Effector memory CD8-positive, alpha-beta T cell (primary cell): ENCODE measurements at regions not wholly inside any gene's neighbourhood (a gene's known extent, or its start where the extent isn't known, plus 50 kb on each side); places are given as distances from the start of the nearest gene placed in this dataset.

ENCODE experiments used
- ATAC-seq: fragments of 150-1000 bp; cut with Tn5 transposase; replicated peaks from 2 replicates; pipeline ENCODE4 v1.10.0; 2021; ENCODE audit warnings: mild to moderate bottlenecking, moderate library complexity
- DNase-seq, 3 experiments: peaks; one replicate each; pipeline ENCODE4 v3.0.0; 2021
- H3K27ac Mint-ChIP-seq, 2 donors: one replicate each; pipeline ENCODE4 v1.8.0; 2022; ENCODE audit warnings: mild to moderate bottlenecking in 2 of 2, mixed read lengths in 2 of 2, moderate library complexity in 2 of 2
- H3K27me3 Mint-ChIP-seq, 2 donors: one replicate each; pipeline ENCODE4 v1.8.0; 2022; ENCODE audit warnings: mixed read lengths in 2 of 2
- H3K36me3 Mint-ChIP-seq: one replicate; pipeline ENCODE4 v1.8.0; 2022; ENCODE audit warnings: mild to moderate bottlenecking, moderate library complexity, mixed read lengths; ENCODE audit not compliant: insufficient read depth
- H3K4me1 Mint-ChIP-seq, 2 donors: one replicate each; pipeline ENCODE4 v1.8.0; 2022; ENCODE audit warnings: low read depth in 2 of 2, mixed read lengths in 2 of 2
- H3K4me3 Mint-ChIP-seq, 2 donors: one replicate each; pipeline ENCODE4 v1.8.0; 2022; ENCODE audit warnings: mild to moderate bottlenecking in 2 of 2, mixed read lengths in 2 of 2, moderate library complexity in 2 of 2
- H3K9me3 Mint-ChIP-seq, 2 donors: one replicate each; pipeline ENCODE4 v1.8.0; 2022; ENCODE audit warnings: mixed read lengths in 2 of 2

DNA sequence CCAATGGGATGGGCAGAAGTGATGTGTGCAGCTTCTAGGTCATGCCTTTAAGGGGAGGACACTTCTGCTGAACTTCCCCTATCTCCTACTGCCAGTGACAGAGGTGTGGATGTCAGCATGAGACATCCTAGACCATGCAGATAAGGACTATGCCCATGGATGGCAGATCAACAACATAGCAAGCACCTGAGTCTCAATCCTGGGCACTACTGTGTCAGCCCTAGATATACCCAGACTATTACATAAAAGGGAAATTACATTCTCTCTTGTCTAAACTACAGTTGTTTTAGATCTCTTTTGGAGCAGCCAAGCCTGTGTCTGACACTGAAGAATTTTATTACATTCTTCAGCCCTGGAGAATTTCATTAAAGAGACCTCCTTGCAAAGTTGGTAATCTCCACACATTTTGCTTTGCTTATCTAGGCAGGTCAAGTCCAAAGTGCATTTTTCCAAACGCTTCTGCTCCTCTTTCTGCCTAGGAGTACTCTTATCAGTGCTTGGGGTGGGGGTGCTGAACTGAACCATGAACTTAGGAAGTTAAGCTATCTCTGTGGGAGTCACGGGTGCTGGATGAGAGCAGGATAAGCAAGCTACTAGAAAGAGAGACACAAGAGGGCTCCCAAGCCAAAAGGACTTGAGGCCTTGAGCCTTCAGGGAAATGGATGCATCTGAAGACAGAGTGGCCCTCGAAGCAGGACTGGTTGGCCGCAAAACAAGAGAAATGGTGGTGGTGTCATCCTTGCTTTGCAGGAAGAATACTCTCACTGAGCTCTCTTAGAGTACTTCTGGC, 95.2 kb upstream of the SPRED2 start:
- no peaks in the 10 kb centered on the region for H3K36me3 Mint-ChIP-seq

DNA sequence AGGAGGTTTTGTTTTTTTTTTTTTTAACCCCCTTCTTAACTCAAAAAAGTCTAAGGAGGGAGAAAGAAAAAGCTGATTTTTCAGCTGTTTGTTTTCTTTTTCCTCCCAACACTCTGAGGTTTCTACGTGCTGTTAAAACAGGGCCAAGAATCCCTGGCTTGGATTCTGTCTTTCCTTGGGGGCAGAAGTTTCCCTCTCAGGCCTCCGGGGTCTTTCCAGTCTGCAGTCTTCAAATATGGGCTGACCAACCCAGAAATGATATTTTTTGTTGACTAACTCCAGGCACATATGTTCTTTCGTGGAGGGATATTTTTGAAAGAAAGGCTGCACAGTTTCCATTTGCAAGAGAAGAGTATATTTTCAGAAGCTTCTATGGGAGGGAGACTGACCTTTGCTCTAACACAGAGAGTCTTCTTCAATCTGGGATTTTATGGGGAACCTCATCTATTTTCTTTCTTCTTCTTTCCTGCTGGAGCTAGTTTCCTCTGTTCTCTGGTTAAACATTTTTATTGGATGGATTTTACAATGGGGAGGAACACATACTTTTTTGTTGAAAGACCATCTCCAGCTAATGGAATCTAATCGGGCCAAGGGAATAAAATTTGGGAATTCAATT, 93.3 kb upstream of the SPRED2 start:
- Mint-ChIP-seq H3K4me3 (no peak overlapping the region), H3K4me1 (no peaks in the 10 kb centered on the region), H3K36me3 (no peaks in the 10 kb centered on the region), H3K27me3 (peaks cover 26 to 40% of the 10 kb centered on the region in 2 donors), H3K27ac (no peak overlapping the region), H3K9me3 (no peaks in the 10 kb centered on the region)
- no peak for DNase-seq
- no peak for ATAC-seq

More for the DNA sequence above, 95.2 kb upstream of the SPRED2 start:
- Mint-ChIP-seq H3K4me3 (no peak overlapping the region), H3K9me3 (no peaks in the 10 kb centered on the region), H3K4me1 (no peaks in the 10 kb centered on the region), H3K27ac (no peak overlapping the region), H3K27me3 (peaks cover 27 to 56% of the 10 kb centered on the region in 2 donors)
- DNase-seq (no peak), ATAC-seq (no peak)

DNA sequence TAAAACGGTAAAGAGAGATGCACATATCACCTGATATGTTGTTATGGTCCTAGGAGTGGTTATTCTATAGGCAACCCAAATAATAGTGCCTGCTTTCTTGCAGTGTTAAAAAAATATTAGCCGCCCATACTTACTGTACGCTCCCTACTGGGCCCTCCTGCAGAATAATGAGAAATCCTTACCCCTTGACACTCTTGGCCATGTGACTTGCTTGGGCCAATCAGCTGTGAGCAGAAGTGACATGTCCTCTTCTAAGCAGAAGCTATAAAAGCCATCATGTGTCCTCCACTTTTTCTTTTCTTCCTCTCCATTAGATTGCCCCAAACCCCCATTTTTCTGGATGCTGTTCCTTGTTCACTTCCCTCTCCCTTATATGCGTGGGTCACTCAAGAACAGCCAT, 90.5 kb upstream of the SPRED2 start:
- Mint-ChIP-seq H3K4me1 (no peaks in the 10 kb centered on the region), H3K9me3 (no peaks in the 10 kb centered on the region), H3K36me3 (no peaks in the 10 kb centered on the region), H3K27ac (no peak overlapping the region), H3K27me3 (peaks cover 16 to 34% of the 10 kb centered on the region in 2 donors), H3K4me3 (no peak overlapping the region)
- ATAC-seq: no peak
- no peak for DNase-seq

DNA sequence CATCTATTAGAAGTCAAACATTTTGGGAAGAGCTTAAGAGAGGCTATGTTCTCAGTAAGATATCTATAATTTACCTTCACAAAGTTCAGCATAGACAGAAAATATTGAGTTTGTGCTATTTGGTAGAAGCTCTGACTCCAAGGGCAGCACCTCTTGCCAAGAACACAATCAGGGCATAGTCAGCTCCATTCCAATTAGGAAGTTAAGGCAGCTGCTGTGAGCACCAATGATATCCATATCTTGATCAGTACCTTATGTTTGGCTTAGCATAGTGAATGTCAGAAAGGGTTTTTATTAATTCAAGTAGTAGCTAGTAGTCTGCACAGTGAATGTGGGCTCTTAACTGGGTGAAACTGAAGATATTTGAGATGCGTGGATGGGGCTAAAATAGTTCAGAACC, 86.4 kb upstream of the SPRED2 start:
- Mint-ChIP-seq H3K27ac (no peak overlapping the region), H3K4me1 (no peaks in the 10 kb centered on the region), H3K4me3 (no peak overlapping the region), H3K9me3 (no peaks in the 10 kb centered on the region), H3K36me3 (no peaks in the 10 kb centered on the region), H3K27me3 (peaks cover 11 to 31% of the 10 kb centered on the region in 2 donors)
- ATAC-seq (no peak), DNase-seq (no peak)

DNA sequence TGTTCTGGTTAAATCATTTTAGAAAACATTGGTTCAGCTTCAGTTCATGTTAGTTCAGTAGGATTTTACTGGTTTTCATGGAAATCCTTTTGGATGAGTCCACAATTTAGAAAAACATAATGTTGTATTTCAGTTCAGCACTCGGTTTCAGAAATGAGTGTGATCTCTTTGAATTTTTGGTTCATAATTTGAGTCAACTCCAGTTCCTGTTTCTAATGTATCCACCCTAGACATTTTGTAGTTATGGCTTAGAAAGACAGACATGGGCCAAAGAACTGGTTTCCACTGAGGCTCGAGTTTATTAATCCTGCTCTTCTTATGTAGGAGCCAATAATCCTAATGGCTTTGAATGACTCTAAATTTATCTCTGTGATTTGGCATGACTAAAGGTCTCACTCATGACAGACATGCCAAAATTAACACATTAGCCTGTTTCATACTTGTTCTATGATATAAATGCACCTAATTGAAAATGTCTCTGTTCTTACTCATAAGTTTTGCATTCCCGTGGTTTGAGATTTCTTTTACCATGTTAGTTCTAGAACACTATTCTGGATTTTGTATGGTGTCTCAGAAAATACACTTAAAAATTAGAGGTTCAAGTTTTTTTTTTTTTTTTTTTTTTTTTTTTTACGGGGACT, 82.3 kb upstream of the SPRED2 start:
- no peak overlapping the region for H3K27ac Mint-ChIP-seq
- DNase-seq (no peak), ATAC-seq (no peak)
- no peaks in the 10 kb centered on the region for H3K4me1 Mint-ChIP-seq
- H3K27me3 Mint-ChIP-seq: peaks cover 5 to 21% of the 10 kb centered on the region in 2 donors
- H3K9me3 Mint-ChIP-seq: no peaks in the 10 kb centered on the region
- H3K36me3 Mint-ChIP-seq: no peaks in the 10 kb centered on the region
- no peak overlapping the region for H3K4me3 Mint-ChIP-seq

- H3K4me1 Mint-ChIP-seq: no peaks in the 10 kb centered on the region
- ATAC-seq (no peak), DNase-seq (no peak)
- no peaks in the 10 kb centered on the region for H3K36me3 Mint-ChIP-seq
- no peaks in the 10 kb centered on the region for H3K9me3 Mint-ChIP-seq
- peaks cover 5 to 19% of the 10 kb centered on the region in 2 donors for H3K27me3 Mint-ChIP-seq
- H3K27ac Mint-ChIP-seq: no peak overlapping the region
- no peak overlapping the region for H3K4me3 Mint-ChIP-seq
Measured at GRCh38 chr2:65512783-65513182, 80.4 kb upstream of the SPRED2 start.

DNA sequence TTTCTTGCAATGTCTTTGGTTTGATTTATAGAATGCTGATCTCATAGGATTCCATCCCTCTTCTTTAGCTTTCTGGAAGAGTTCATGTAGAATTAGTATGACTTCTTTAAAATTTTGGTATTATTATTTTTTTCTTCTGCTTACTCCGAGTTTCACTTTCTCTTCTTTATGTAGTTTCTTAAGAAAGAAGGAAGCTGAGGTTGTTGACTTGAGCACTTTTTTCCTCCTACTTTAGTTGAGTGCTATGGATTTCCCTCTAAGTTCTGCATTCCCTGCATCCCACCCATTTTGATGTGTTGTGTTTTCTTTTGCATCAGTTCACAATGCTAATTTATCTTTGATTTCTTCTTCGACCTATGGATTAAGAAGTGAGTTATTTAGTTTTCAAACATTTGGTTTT, 78.9 kb upstream of the SPRED2 start:
- Mint-ChIP-seq H3K4me1 (no peaks in the 10 kb centered on the region), H3K27ac (no peak overlapping the region), H3K27me3 (peaks cover 5 to 19% of the 10 kb centered on the region in 2 donors), H3K9me3 (no peaks in the 10 kb centered on the region), H3K4me3 (no peak overlapping the region), H3K36me3 (no peaks in the 10 kb centered on the region)
- no peak for ATAC-seq
- DNase-seq: no peak

- Mint-ChIP-seq H3K27ac (no peak overlapping the region), H3K4me1 (no peaks in the 10 kb centered on the region), H3K36me3 (no peaks in the 10 kb centered on the region), H3K9me3 (no peaks in the 10 kb centered on the region), H3K27me3 (peaks cover 6 to 22% of the 10 kb centered on the region in 2 donors), H3K4me3 (no peak overlapping the region)
- no peak for DNase-seq
- no peak for ATAC-seq
Measured at GRCh38 chr2:65508225-65508624, 75.8 kb upstream of the SPRED2 start.

GRCh38 chr2:65507102-65508069, 75.0 kb upstream of the SPRED2 start:
- H3K9me3 Mint-ChIP-seq: no peaks in the 10 kb centered on the region
- H3K27ac Mint-ChIP-seq: no peak overlapping the region
- no peak for ATAC-seq
- H3K4me1 Mint-ChIP-seq: no peaks in the 10 kb centered on the region
- H3K4me3 Mint-ChIP-seq: no peak overlapping the region
- no peak for DNase-seq
- no peaks in the 10 kb centered on the region for H3K36me3 Mint-ChIP-seq
- peaks cover 6 to 22% of the 10 kb centered on the region in 2 donors for H3K27me3 Mint-ChIP-seq

DNA sequence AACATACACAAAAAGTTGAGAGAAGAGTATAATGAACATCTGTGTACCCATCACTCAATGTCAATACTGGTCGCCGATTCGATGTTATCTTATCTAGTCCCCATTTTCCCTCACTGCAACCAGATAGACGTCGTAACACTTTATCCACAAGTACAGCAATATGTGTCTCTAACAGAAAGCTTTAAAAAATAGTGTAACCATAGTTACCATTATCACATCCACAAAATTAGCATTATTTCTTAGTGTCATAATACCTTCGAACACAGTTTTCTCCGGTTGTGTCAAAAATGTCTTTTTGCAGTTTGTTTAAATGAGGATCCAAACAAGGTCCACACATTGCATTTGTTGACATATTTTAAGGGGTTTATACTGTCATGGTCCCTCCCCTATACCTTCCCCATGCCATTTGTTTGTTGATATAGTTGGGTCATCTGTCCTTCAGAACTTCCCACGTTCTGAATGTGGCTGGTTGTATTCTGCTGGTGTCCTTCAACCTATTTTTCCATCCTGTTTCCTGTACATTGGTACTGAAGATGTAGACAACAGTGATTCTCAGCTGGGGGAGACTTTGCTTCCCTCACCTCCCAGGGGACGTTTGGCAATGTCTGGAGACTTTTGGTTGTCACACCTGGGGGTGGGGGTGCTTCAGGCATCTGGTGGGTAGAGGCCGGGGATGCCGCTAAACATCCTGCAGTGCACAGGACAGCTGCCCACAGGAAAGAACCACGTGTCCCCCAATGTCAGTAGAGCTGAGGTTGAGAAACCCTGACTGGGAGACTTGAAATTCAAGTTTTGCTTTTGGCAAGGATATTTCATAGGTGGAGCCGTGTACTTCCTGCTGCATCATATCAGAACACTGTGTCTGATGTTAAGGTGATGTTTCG, 72.7 kb upstream of the SPRED2 start:
- H3K4me1 Mint-ChIP-seq: no peaks in the 10 kb centered on the region
- no peak overlapping the region for H3K27ac Mint-ChIP-seq
- H3K36me3 Mint-ChIP-seq: no peaks in the 10 kb centered on the region
- H3K27me3 Mint-ChIP-seq: peaks cover 12 to 33% of the 10 kb centered on the region in 2 donors
- ATAC-seq (no peak), DNase-seq (no peak)
- no peak overlapping the region for H3K4me3 Mint-ChIP-seq
- no peaks in the 10 kb centered on the region for H3K9me3 Mint-ChIP-seq

- no peaks in the 10 kb centered on the region for H3K36me3 Mint-ChIP-seq
Measured at GRCh38 chr2:65504201-65504600, 71.8 kb upstream of the SPRED2 start.

GRCh38 chr2:65503746-65504145, 71.3 kb upstream of the SPRED2 start:
- ATAC-seq (no peak), DNase-seq (no peak)
- H3K4me1 Mint-ChIP-seq: no peaks in the 10 kb centered on the region
- H3K27ac Mint-ChIP-seq: no peak overlapping the region
- H3K36me3 Mint-ChIP-seq: no peaks in the 10 kb centered on the region
- H3K27me3 Mint-ChIP-seq: peaks cover 19 to 42% of the 10 kb centered on the region in 2 donors
- H3K9me3 Mint-ChIP-seq: no peaks in the 10 kb centered on the region
- no peak overlapping the region for H3K4me3 Mint-ChIP-seq

More at GRCh38 chr2:65504201-65504600, 71.8 kb upstream of the SPRED2 start:
- no peak overlapping the region for H3K4me3 Mint-ChIP-seq
- H3K9me3 Mint-ChIP-seq: no peaks in the 10 kb centered on the region
- peaks cover 14 to 37% of the 10 kb centered on the region in 2 donors for H3K27me3 Mint-ChIP-seq
- H3K27ac Mint-ChIP-seq: no peak overlapping the region
- ATAC-seq (no peak), DNase-seq (no peak)
- H3K4me1 Mint-ChIP-seq: no peaks in the 10 kb centered on the region
